ENCODE measurements at regions not wholly inside any gene's neighbourhood (a gene's known extent, or its start where the extent isn't known, plus 50 kb on each side); places are given as distances from the start of the nearest gene placed in this dataset.

- TF ChIP-seq POLR2A (IDR thresholded peaks at IDR 0.05; ENCODE audit: low read depth, low read length) (no peak), FOS (IDR thresholded peaks at IDR 0.05; ENCODE audit: borderline replicate concordance, insufficient read depth, low read length) (no peak)
- TF ChIP-seq, protein P1, sequence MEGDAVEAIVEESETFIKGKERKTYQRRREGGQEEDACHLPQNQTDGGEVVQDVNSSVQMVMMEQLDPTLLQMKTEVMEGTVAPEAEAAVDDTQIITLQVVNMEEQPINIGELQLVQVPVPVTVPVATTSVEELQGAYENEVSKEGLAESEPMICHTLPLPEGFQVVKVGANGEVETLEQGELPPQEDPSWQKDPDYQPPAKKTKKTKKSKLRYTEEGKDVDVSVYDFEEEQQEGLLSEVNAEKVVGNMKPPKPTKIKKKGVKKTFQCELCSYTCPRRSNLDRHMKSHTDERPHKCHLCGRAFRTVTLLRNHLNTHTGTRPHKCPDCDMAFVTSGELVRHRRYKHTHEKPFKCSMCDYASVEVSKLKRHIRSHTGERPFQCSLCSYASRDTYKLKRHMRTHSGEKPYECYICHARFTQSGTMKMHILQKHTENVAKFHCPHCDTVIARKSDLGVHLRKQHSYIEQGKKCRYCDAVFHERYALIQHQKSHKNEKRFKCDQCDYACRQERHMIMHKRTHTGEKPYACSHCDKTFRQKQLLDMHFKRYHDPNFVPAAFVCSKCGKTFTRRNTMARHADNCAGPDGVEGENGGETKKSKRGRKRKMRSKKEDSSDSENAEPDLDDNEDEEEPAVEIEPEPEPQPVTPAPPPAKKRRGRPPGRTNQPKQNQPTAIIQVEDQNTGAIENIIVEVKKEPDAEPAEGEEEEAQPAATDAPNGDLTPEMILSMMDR (IDR thresholded peaks at IDR 0.05; ENCODE audit: extremely low read depth in 1 of 2, insufficient read depth in 1 of 2, low read depth in 1 of 2, low read length in 2 of 2), result no peak
These were observed 184.2 kb downstream of the RFC3 start for GRCh38 chr13:34002141-34002540.
